NCI-H1417 (cell line): ENCODE measurements at regions not wholly inside any gene's neighbourhood (a gene's known extent, or its start where the extent isn't known, plus 50 kb on each side); places are given as distances from the start of the nearest gene placed in this dataset.
"Not testable (repeated sequence)": the region's sequence is repeated elsewhere in the genome, so short reads cannot be mapped to it uniquely, and the experiment has no call there.

Experiments
- DNase-seq, 3 experiments: peaks; one replicate each; lab custom pipeline; 2025; lab: John Stamatoyannopoulos, UW

- no peak for DNase-seq
Observed at GRCh38 chr7:131047651-131048304, 279.9 kb upstream of the MKLN1 start.

GRCh38 chr7:131051304-131051703 lies 276.4 kb upstream of the MKLN1 start:
- DNase-seq: no peak

- no peak for DNase-seq
Observed at GRCh38 chr7:131052285-131052904, 275.3 kb upstream of the MKLN1 start.

GRCh38 chr7:131056007-131056406 lies 271.7 kb upstream of the MKLN1 start:
- no peak for DNase-seq

GRCh38 chr7:131057015-131057793 lies 270.5 kb upstream of the MKLN1 start:
- no peak for DNase-seq

GRCh38 chr7:131057794-131058070 lies 269.9 kb upstream of the MKLN1 start:
- DNase-seq: no peak

- DNase-seq: not testable (repeated sequence)
Observed at GRCh38 chr7:131058561-131059288, 269.0 kb upstream of the MKLN1 start.

GRCh38 chr7:131059401-131059800 lies 268.3 kb upstream of the MKLN1 start:
- DNase-seq: not testable (repeated sequence)

GRCh38 chr7:131061158-131061557 lies 266.5 kb upstream of the MKLN1 start:
- no peak for DNase-seq

- no peak for DNase-seq
Observed at GRCh38 chr7:131061818-131062217, 265.9 kb upstream of the MKLN1 start.

- no peak for DNase-seq
Observed at GRCh38 chr7:131066635-131067034, 261.0 kb upstream of the MKLN1 start.

GRCh38 chr7:131067220-131067619 lies 260.5 kb upstream of the MKLN1 start:
- no peak for DNase-seq

- peak in 1 of 3 experiments; percentile 40 for DNase-seq
Observed at GRCh38 chr7:131068604-131069021, 259.1 kb upstream of the MKLN1 start.

- peak in 1 of 3 experiments; percentile 18 for DNase-seq
Observed at GRCh38 chr7:131071786-131072504, 255.7 kb upstream of the MKLN1 start.

GRCh38 chr7:131072505-131073091 lies 255.1 kb upstream of the MKLN1 start:
- peak in 1 of 3 experiments; percentile 68 for DNase-seq

- DNase-seq: no peak
Observed at GRCh38 chr7:131074043-131074442, 253.6 kb upstream of the MKLN1 start.

GRCh38 chr7:131074585-131074984 lies 253.1 kb upstream of the MKLN1 start:
- no peak for DNase-seq

- no peak for DNase-seq
Observed at GRCh38 chr7:131075406-131075805, 252.3 kb upstream of the MKLN1 start.

- no peak for DNase-seq
Observed at GRCh38 chr7:131076032-131076431, 251.6 kb upstream of the MKLN1 start.

GRCh38 chr7:131076711-131077181 lies 250.9 kb upstream of the MKLN1 start:
- DNase-seq: no peak

- DNase-seq: no peak
Observed at GRCh38 chr7:131077735-131078134, 249.9 kb upstream of the MKLN1 start.
